GM19372 (cell line): ENCODE measurements at regions not wholly inside any gene's neighbourhood (a gene's known extent, or its start where the extent isn't known, plus 50 kb on each side); places are given as distances from the start of the nearest gene placed in this dataset.

Experiments used
- ATAC-seq: cut with Tn5 transposase; IDR thresholded peaks from one replicate; pipeline ENCODE4 v1.9.1; 2021; ENCODE audit warnings: mild to moderate bottlenecking, low read depth, moderate library complexity; ENCODE audit not compliant: unreplicated experiment

GRCh38 chr16:52805559-52806168 lies 247.0 kb downstream of the CHD9NB start:
- ATAC-seq = no peak

- no peak for ATAC-seq
These were observed 252.3 kb downstream of the CHD9NB start for GRCh38 chr16:52800432-52800831.

GRCh38 chr16:52799149-52799548 lies 252.2 kb upstream of the TOX3 start:
- ATAC-seq = no peak

GRCh38 chr16:52787709-52788108 lies 240.8 kb upstream of the TOX3 start:
- no peak for ATAC-seq

GRCh38 chr16:52786091-52786490 lies 239.1 kb upstream of the TOX3 start:
- ATAC-seq = no peak

- no peak for ATAC-seq
These were observed 238.7 kb upstream of the TOX3 start for GRCh38 chr16:52785653-52786052.

GRCh38 chr16:52783616-52784015 lies 236.7 kb upstream of the TOX3 start:
- ATAC-seq = no peak

GRCh38 chr16:52781005-52781630 lies 234.2 kb upstream of the TOX3 start:
- no peak for ATAC-seq

- no peak for ATAC-seq
These were observed 226.1 kb upstream of the TOX3 start for GRCh38 chr16:52773026-52773425.

- no peak for ATAC-seq
These were observed 223.9 kb upstream of the TOX3 start for GRCh38 chr16:52770828-52771227.

GRCh38 chr16:52758473-52758855 lies 211.5 kb upstream of the TOX3 start:
- ATAC-seq = no peak

- no peak for ATAC-seq
These were observed 211.0 kb upstream of the TOX3 start for GRCh38 chr16:52757746-52758472.

GRCh38 chr16:52756812-52757517 lies 210.0 kb upstream of the TOX3 start:
- no peak for ATAC-seq

GRCh38 chr16:52755396-52755795 lies 208.5 kb upstream of the TOX3 start:
- ATAC-seq = no peak

- ATAC-seq = no peak
These were observed 204.1 kb upstream of the TOX3 start for GRCh38 chr16:52751035-52751434.

- ATAC-seq = no peak
These were observed 201.8 kb upstream of the TOX3 start for GRCh38 chr16:52748741-52749140.

- no peak for ATAC-seq
These were observed 200.2 kb upstream of the TOX3 start for GRCh38 chr16:52747088-52747595.

- ATAC-seq = no peak
These were observed 196.8 kb upstream of the TOX3 start for GRCh38 chr16:52743707-52744106.

- ATAC-seq = no peak
These were observed 195.7 kb upstream of the TOX3 start for GRCh38 chr16:52742608-52743170.

- ATAC-seq = no peak
These were observed 195.1 kb upstream of the TOX3 start for GRCh38 chr16:52742052-52742451.

GRCh38 chr16:52741351-52741750 lies 194.4 kb upstream of the TOX3 start:
- ATAC-seq = no peak
